ENCODE measurements at regions not wholly inside any gene's neighbourhood (a gene's known extent, or its start where the extent isn't known, plus 50 kb on each side); places are given as distances from the start of the nearest gene placed in this dataset.
A peak's percentile ranks its signal among the peaks of the same experiment; 100 is the strongest.

DNA sequence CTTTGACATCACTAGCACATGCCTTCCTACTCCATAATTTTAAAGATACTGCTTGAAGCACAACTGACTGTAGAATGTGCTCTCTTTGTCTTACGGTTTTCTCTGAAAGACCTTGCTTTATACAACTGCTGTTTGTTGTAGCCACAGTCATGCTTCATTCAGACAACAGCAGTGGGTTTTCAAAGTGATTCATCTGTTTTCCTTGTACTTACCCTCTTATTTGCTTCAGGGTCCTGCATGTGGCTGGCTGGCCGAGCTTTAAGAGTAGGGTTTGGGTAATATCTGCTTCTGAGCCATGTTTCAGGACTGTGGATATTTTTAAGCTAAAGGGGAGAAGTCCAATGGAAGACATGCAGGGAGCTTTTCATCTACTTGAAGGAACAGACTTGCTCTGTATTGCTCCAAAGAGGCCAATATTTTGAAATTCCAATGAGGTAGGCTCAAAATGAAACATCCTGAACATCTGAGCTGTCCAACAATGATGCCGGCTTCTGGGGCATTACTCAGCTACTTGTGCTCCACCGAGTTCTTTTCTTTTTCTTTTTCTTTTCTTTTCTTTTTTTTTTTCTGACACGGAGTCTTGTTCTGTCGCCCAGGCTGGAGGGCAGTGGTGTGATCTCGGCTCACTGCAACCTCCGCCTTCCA, 160.2 kb upstream of the SGK1 start:
- no peak for TF ChIP-seq CTCF (conservative IDR thresholded peaks at IDR 0.05; ENCODE audit: control insufficient read depth, insufficient read depth, low read depth, low read length)
- peak; percentile 52 for DNase-seq (ENCODE audit: low read depth)
- no peak overlapping the region for H3K4me3 ChIP-seq (ENCODE audit: control insufficient read depth, low read depth, low read length)

DNA sequence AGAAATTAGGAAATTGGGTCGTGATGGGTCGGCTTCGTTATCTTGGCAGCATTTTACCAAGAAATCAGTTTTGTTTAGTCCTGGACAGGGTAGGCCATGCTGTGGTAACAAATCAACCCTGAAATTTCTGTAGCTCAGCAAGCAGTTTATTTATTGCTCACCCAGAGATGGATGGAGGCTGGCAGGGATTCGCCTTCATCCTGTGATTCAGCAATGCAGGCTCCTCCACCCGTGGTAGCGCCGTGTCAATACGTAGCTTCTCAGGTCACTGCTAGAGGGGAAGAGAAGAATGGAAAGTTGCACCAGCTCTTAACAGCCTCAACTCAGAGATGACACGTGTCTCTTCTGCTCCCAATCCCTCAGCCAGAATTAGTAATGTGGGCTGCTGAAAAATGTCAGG, 157.0 kb upstream of the SGK1 start:
- no peak for TF ChIP-seq CTCF (conservative IDR thresholded peaks at IDR 0.05; ENCODE audit: control insufficient read depth, insufficient read depth, low read depth, low read length)
- no peak overlapping the region for H3K4me3 ChIP-seq (ENCODE audit: control insufficient read depth, low read depth, low read length)
- no peak for DNase-seq (ENCODE audit: low read depth)

GRCh38 chr6:134472661-134473060, 154.7 kb upstream of the SGK1 start:
- no peak for DNase-seq (ENCODE audit: low read depth)
- no peak for TF ChIP-seq CTCF (conservative IDR thresholded peaks at IDR 0.05; ENCODE audit: control insufficient read depth, insufficient read depth, low read depth, low read length)
- no peak overlapping the region for H3K4me3 ChIP-seq (ENCODE audit: control insufficient read depth, low read depth, low read length)

GRCh38 chr6:134472046-134472445, 154.1 kb upstream of the SGK1 start:
- no peak for DNase-seq (ENCODE audit: low read depth)
- TF ChIP-seq CTCF (conservative IDR thresholded peaks at IDR 0.05; ENCODE audit: control insufficient read depth, insufficient read depth, low read depth, low read length) = no peak
- no peak overlapping the region for H3K4me3 ChIP-seq (ENCODE audit: control insufficient read depth, low read depth, low read length)

DNA sequence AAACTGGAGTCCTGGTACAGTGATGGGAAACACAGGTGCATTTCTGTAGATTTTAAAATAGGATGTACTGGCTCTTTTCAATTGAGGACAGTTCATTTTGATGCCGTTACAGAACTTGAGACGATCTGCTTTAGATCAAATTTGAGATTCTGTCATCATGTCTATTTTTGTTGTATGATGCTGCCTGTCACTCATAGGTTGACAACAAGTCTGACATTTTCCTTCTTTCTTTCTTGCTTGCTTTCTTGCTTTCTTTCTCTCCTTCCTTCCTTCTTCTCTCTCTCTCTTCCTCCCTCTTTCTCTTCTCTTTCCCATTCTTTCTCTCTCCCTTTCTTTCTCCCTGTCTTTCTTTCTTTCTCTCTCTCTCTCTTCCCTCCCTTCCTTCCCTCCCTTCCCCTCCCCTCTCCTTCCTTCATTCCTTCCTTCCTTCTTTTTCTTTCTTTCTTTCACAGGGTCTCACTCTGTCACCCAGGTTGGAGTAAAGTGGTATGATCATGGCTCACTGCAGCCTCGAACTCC, 152.6 kb upstream of the SGK1 start:
- no peak overlapping the region for H3K4me3 ChIP-seq (ENCODE audit: control insufficient read depth, low read depth, low read length)
- no peak for DNase-seq (ENCODE audit: low read depth)
- no peak for TF ChIP-seq CTCF (conservative IDR thresholded peaks at IDR 0.05; ENCODE audit: control insufficient read depth, insufficient read depth, low read depth, low read length)

DNA sequence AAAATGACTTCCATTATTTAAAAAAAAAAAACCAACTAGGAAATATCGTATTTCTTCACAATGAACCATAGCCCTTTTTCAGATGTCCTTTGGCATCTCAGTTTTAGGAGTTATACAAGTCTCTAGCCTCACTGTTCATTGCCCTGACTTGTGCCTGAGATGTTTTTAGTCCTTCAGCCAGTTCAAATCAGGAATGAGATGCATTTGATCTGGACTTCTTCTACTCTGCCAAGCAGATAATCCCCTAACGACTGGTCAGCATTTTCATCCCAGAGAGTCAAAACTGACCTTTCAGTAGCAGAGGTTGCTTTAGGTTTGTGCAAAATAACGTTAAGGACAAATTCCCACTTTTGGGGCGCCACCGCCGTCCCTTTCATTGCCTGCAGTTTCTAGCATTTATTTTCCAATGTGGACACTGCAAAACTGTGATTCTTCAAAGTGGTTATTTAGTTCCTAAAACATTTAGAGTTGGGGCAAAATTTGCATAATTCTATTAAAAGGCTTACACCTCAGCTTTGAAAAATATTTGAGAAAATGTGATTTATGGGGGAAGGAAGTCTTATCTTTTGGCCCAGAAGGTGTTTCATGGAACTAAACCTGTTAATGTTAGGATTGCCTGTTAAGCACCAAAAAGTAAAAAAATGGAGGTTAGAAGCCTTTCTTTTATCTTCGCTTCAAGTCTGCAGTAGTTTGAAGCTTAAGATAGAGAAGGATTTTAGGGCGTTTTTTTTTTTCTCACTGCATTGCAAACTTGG, 152.0 kb upstream of the SGK1 start:
- no peak for TF ChIP-seq CTCF (conservative IDR thresholded peaks at IDR 0.05; ENCODE audit: control insufficient read depth, insufficient read depth, low read depth, low read length)
- no peak overlapping the region for H3K4me3 ChIP-seq (ENCODE audit: control insufficient read depth, low read depth, low read length)
- DNase-seq (ENCODE audit: low read depth) = no peak

All from fibroblast of mammary gland (primary cell).